Prostate gland (tissue), 2 donors: ENCODE measurements at regions not wholly inside any gene's neighbourhood (a gene's known extent, or its start where the extent isn't known, plus 50 kb on each side); places are given as distances from the start of the nearest gene placed in this dataset.

Source experiments
- POLR2AphosphoS5 ChIP-seq: sonication (generic); formaldehyde crosslinking; IDR thresholded peaks from one replicate; pipeline ENCODE4 v1.6.1; 2017; ENCODE audit warnings: antibody characterized with exemption
- TF ChIP-seq, protein P1 (sequence below), 4 experiments: fragments of 200-600 bp in 2 of 4; fragments of 450-650 bp in 2 of 4; sonication (generic) in 2 of 4; IDR thresholded peaks; 1 replicate in 3 of 4; 2 replicates in 1 of 4; pipeline ENCODE4 v1.5.1; 2016 to 2019; ENCODE audit warnings: antibody characterized with exemption in 4 of 4, mild to moderate bottlenecking in 2 of 4, moderate library complexity in 2 of 4

GRCh38 chr10:61847087-61847486, 54.4 kb upstream of the ARID5B start:
- no peak for TF ChIP-seq POLR2AphosphoS5
- TF ChIP-seq, protein P1, sequence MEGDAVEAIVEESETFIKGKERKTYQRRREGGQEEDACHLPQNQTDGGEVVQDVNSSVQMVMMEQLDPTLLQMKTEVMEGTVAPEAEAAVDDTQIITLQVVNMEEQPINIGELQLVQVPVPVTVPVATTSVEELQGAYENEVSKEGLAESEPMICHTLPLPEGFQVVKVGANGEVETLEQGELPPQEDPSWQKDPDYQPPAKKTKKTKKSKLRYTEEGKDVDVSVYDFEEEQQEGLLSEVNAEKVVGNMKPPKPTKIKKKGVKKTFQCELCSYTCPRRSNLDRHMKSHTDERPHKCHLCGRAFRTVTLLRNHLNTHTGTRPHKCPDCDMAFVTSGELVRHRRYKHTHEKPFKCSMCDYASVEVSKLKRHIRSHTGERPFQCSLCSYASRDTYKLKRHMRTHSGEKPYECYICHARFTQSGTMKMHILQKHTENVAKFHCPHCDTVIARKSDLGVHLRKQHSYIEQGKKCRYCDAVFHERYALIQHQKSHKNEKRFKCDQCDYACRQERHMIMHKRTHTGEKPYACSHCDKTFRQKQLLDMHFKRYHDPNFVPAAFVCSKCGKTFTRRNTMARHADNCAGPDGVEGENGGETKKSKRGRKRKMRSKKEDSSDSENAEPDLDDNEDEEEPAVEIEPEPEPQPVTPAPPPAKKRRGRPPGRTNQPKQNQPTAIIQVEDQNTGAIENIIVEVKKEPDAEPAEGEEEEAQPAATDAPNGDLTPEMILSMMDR (IDR thresholded peaks at IDR 0.05): no peak
